RWPE1 (cell line): ENCODE measurements at regions not wholly inside any gene's neighbourhood (a gene's known extent, or its start where the extent isn't known, plus 50 kb on each side); places are given as distances from the start of the nearest gene placed in this dataset.

ENCODE experiments used
- CTCF ChIA-PET: fragments of 350-600 bp; sonication (Branson Sonifier 250); formaldehyde crosslinking; extraction: SDS; loops from one replicate; lab custom pipeline; 2021; lab: Yijun Ruan, JAX
- POLR2A ChIA-PET: fragments of 400-600 bp; formaldehyde crosslinking; extraction: SDS; loops from one replicate; lab custom pipeline; 2020; ENCODE audit warnings: antibody characterized with exemption; ENCODE audit not compliant: low non-redundant PET; lab: Yijun Ruan, JAX
- DNase-seq: peaks from one replicate; pipeline ENCODE4 v3.0.0; 2012; ENCODE audit warnings: low spot score
- H3K27ac ChIP-seq: fragments of 450-650 bp; 2 replicates; pipeline ENCODE4 v1.5.1; 2017
- TF ChIP-seq, protein P1 (sequence below): fragments of 450-650 bp; conservative IDR thresholded peaks from 2 replicates; pipeline ENCODE4 v1.5.1; 2017; ENCODE audit warnings: low read depth, mild to moderate bottlenecking

DNA sequence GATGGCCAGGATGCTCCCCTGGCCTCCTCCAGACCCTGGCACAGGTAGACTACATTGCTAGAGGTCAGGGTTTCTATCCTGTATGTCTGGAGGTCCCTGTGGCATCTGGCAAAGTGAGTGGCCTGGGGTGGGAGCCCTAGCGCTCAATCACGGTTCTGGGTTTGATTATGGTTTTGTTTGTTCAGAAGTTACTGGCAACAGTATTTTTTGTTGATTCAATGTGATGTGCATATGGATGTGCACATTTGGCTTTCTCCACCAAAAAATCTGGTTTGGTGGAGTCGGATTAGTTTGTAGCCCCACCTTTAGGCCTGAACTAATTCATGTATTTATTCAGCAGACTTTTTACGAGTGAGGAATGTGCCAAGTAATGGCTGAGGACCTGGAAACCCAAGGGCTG lies 109.7 kb downstream of the VEGFA start:
- POLR2A ChIA-PET: no interaction called here
- CTCF ChIA-PET: no interaction called here
- no peak for DNase-seq
- no peak overlapping the region for H3K27ac ChIP-seq
- TF ChIP-seq, protein P1, sequence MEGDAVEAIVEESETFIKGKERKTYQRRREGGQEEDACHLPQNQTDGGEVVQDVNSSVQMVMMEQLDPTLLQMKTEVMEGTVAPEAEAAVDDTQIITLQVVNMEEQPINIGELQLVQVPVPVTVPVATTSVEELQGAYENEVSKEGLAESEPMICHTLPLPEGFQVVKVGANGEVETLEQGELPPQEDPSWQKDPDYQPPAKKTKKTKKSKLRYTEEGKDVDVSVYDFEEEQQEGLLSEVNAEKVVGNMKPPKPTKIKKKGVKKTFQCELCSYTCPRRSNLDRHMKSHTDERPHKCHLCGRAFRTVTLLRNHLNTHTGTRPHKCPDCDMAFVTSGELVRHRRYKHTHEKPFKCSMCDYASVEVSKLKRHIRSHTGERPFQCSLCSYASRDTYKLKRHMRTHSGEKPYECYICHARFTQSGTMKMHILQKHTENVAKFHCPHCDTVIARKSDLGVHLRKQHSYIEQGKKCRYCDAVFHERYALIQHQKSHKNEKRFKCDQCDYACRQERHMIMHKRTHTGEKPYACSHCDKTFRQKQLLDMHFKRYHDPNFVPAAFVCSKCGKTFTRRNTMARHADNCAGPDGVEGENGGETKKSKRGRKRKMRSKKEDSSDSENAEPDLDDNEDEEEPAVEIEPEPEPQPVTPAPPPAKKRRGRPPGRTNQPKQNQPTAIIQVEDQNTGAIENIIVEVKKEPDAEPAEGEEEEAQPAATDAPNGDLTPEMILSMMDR: no peak

DNA sequence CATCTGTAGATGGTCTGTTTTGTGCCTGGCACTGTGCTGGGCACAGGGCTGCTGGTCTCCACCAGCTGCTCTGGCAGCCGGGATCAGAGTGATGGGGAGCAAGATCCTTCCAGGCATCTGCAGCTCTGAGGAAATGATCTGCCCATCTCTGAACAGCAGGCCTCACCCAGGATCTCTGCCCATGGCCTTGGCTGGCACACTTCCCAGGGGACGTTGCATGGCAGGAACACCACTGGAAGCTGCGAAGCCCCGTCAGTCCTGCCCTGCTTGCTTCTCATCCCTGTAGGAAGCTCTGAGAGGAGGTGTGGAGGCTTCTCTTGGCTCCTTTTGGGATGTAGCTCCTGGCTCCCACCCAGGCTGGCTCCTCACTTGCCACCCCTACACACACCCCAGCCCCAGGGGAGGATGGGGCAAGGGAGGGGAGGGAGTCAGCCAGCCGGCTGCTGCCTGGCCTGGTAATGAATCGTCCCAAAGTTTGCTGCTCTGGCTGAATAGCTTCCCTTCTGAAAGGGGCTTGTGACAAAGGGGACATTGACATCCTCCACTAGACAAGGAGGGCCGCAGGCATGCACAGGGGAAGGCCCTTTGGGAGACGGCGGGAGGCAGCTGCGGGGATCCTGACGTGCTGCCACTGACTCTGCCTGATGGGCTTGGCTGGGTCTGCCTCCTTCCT lies 108.9 kb downstream of the VEGFA start:
- POLR2A ChIA-PET: no interaction called here
- CTCF ChIA-PET: no interaction called here
- no peak for DNase-seq
- no peak overlapping the region for H3K27ac ChIP-seq
- TF ChIP-seq, protein P1: no peak

DNA sequence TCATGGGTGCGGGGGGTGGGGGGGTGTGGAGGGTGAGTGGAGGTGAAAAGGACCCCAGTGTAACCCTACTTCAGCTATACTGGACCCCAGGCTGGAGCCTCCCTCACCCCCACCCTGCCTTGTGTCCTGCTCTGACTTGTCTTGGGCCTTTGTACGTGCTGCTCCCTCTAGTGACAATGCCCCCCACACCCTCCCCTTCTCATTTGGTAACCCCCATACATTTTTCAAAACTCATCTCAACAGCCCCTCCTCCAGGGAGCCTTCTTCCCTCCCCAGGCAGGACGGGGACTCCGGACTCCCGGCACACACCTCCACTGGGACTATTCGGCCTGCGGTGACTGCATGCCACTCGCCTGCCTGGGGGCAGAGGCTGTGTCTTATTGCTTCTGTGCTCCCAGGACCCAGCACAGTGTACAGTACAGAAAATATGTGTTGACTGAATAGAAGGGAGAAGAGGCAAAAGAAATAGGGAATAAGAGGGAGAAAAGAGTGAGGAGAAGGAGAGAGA lies 108.2 kb downstream of the VEGFA start:
- CTCF ChIA-PET: no interaction called here
- TF ChIP-seq, protein P1: no peak
- DNase-seq: no peak
- POLR2A ChIA-PET: no interaction called here
- H3K27ac ChIP-seq: no peak overlapping the region

DNA sequence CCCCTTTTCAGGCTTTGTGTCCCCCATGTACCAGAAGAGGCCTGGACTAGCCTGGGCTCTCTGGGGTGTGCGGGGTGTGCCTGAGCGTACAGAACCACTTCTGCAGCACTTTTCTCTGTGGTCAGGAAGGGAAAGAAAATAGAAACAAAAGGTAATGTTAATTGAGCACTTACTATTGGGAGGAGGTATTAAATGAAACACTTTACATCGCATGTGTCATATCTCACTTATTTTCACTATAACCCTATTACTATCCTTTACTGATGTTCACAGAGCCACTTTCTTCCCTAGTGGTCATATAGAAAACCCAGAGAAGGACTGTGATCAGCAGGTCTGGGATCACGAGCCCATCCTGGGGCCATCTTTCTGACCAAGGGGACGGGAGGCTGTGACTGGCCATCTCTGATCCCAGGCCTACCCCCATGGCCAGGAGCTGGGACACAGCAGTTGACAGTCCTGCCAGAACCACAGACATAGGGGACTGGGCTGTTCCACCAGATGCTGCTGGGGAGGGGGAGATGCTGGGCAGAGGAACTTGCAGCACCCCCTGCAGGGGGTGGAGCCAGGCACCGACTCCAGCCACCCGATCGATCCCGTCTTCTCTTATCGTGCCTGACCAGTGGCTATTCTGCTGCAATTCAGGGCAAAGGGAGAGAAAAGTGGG lies 107.6 kb downstream of the VEGFA start:
- DNase-seq: no peak
- no peak overlapping the region for H3K27ac ChIP-seq
- CTCF ChIA-PET: no interaction called here
- POLR2A ChIA-PET: no interaction called here
- TF ChIP-seq, protein P1: no peak

DNA sequence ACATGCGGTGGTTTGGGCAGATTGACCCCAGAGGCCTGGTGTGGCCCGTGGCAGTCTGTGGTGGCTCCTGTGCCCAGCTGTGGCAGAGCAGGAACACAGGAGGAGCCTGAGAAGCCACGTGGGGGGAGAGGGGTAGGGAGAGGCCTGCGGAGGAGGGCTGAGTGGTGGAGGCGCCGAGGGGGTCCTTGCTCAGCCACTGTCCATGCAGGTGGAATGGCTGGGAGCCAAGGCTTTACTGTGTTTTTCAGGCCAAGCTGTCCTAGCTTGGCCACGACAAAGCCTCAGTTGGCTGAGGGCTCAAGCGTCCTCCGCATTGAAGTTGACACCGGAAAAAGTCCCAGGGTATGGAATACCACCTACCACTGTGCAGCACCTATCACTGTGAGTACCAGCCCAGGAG lies 107.0 kb downstream of the VEGFA start:
- no peak overlapping the region for H3K27ac ChIP-seq
- TF ChIP-seq, protein P1: no peak
- ChIA-PET CTCF (no interaction called here), POLR2A (interaction anchor here (0.6 kb wide), 1 partner anchor 12 kb away, joined by 3 read pairs; no protein-coding TSS in a partner anchor)
- no peak for DNase-seq

DNA sequence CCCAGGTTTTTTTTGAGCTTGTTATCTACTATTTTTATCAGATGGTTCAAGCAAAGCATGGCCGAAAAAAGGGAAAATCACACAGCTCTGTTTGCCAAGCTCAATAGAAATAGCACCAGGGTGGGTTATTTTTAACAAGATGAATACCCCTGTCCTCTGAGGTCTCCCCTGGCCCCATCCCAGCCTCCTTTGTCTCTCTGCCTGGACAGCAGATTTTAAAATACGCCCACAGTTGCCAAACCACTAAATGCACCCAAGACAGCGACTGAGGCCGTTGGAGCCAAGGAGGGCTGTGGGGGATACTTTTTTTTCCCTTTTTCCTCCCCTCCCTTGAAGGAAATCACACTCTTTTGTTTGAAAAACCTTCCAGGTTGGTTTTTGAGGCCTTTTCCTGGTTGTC lies 106.6 kb downstream of the VEGFA start:
- POLR2A ChIA-PET: interaction anchor here (0.6 kb wide), 1 partner anchor 11 kb away, joined by 3 read pairs; no protein-coding TSS in a partner anchor
- TF ChIP-seq, protein P1: no peak
- H3K27ac ChIP-seq: no peak overlapping the region
- DNase-seq: no peak
- CTCF ChIA-PET: no interaction called here
